ENCODE measurements at regions not wholly inside any gene's neighbourhood (a gene's known extent, or its start where the extent isn't known, plus 50 kb on each side); places are given as distances from the start of the nearest gene placed in this dataset.

GRCh38 chr5:39891376-39891775 is 466.6 kb upstream of the DAB2 start:
- H3K4me3 ChIP-seq (ENCODE audit: low read depth, low read length) = no peak overlapping the region
- no peak for TF ChIP-seq CTCF (IDR thresholded peaks at IDR 0.05; ENCODE audit: control insufficient read depth, extremely low read depth, insufficient read depth)
- DNase-seq (ENCODE audit: low read depth) = no peak

GRCh38 chr5:39880985-39881384 is 456.2 kb upstream of the DAB2 start:
- no peak for DNase-seq (ENCODE audit: low read depth)
- TF ChIP-seq CTCF (IDR thresholded peaks at IDR 0.05; ENCODE audit: control insufficient read depth, extremely low read depth, insufficient read depth) = no peak
- no peak overlapping the region for H3K4me3 ChIP-seq (ENCODE audit: low read depth, low read length)

- DNase-seq (ENCODE audit: low read depth) = no peak
- H3K4me3 ChIP-seq (ENCODE audit: low read depth, low read length) = no peak overlapping the region
- no peak for TF ChIP-seq CTCF (IDR thresholded peaks at IDR 0.05; ENCODE audit: control insufficient read depth, extremely low read depth, insufficient read depth)
Observed at GRCh38 chr5:39877479-39877878, 452.7 kb upstream of the DAB2 start.

- no peak for TF ChIP-seq CTCF (IDR thresholded peaks at IDR 0.05; ENCODE audit: control insufficient read depth, extremely low read depth, insufficient read depth)
- DNase-seq (ENCODE audit: low read depth) = no peak
- no peak overlapping the region for H3K4me3 ChIP-seq (ENCODE audit: low read depth, low read length)
Observed at GRCh38 chr5:39876146-39876545, 451.4 kb upstream of the DAB2 start.

GRCh38 chr5:39870137-39870536 is 445.4 kb upstream of the DAB2 start:
- no peak for TF ChIP-seq CTCF (IDR thresholded peaks at IDR 0.05; ENCODE audit: control insufficient read depth, extremely low read depth, insufficient read depth)
- no peak for DNase-seq (ENCODE audit: low read depth)
- no peak overlapping the region for H3K4me3 ChIP-seq (ENCODE audit: low read depth, low read length)

- no peak for TF ChIP-seq CTCF (IDR thresholded peaks at IDR 0.05; ENCODE audit: control insufficient read depth, extremely low read depth, insufficient read depth)
- H3K4me3 ChIP-seq (ENCODE audit: low read depth, low read length) = no peak overlapping the region
- no peak for DNase-seq (ENCODE audit: low read depth)
Observed at GRCh38 chr5:39869396-39869795, 444.6 kb upstream of the DAB2 start.

GRCh38 chr5:39867923-39868322 is 443.1 kb upstream of the DAB2 start:
- no peak for DNase-seq (ENCODE audit: low read depth)
- no peak overlapping the region for H3K4me3 ChIP-seq (ENCODE audit: low read depth, low read length)
- TF ChIP-seq CTCF (IDR thresholded peaks at IDR 0.05; ENCODE audit: control insufficient read depth, extremely low read depth, insufficient read depth) = no peak

Measured in LNCaP clone FGC (cell line).